Endothelial cell of hepatic sinusoid (primary cell): ENCODE measurements at regions not wholly inside any gene's neighbourhood (a gene's known extent, or its start where the extent isn't known, plus 50 kb on each side); places are given as distances from the start of the nearest gene placed in this dataset.
"Not testable (repeated sequence)": the region's sequence is repeated elsewhere in the genome, so short reads cannot be mapped to it uniquely, and the experiment has no call there.

Experiments used
- in situ Hi-C: cut with HindIII; loops from 2 replicates; pipeline ENCODE4 v1.10.0; 2017; ENCODE audit warnings: low sequenced_read_pairs

DNA sequence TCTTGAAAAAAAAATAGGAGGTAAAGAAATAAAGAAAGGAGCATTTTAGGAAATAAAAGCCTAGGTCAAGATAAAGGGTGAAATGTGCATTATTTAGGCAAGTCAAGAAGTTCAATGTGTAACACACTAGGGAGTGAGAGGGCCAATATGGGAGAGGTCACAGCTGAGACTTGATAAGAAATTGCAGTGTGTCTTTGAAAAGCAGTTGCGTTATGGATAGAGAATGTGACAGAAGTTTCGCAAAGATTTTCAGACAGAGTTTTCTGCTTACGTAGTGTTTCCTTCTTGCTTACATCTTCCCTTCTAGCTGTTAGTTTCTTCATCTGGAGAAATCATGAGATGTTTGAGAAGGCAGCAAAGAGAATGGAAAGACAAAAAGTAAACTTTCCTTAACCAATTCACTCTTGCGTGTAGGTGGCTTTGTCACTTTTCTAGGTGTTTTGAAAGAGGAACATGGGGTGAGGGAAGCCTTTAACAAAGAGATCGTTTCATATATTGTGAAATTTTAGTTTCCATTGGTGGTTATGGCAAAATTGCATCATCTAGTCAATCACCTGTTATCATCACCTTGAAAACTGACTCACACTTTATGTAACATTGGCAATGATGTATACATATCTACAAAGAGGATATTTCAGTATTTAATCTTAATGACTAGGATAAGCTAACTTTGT, 975.5 kb downstream of the OLFM4 start:
- in situ Hi-C loops: no loop called here

GRCh38 chr13:54016542-54016941, 987.9 kb downstream of the OLFM4 start:
- in situ Hi-C loops: no loop called here

DNA sequence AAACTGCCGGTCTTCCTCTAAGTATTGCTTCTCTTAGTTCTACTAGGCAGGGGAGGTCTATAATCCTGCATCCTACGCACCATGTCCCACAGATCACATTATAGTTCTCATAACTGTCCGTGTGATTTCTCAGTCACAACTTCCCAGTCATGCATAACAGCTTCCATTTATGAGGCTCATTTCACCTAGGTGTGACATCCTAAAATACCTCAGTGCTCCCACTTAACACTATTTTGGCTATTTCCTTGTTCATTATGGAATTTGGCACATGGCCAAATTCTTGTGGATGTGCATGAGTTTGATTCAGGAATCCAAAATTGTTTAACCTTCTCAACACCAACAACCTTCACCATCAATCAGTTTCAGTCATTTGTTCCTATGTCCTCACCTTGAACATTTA, 989.9 kb downstream of the OLFM4 start:
- in situ Hi-C loops: no loop called here

DNA sequence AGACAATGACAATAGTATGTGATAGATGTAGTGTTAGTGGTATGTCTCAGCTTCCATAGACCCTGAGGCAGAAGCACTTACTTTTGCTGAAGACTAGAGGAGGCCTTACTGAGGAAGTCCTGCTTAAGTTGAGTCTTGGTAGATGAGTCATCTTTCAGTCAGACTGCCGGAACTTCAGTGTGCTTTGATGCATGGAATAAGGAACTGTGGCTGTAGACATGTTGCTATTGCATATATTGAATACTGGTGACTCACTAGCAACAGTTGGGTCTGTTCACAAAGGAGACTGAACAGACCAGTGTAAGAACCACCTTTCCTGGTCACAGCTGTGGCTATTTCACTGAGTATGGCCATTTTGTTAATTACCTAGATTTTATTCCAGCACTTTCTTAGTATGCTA, 1000.6 kb downstream of the OLFM4 start:
- in situ Hi-C loops: no loop called here

GRCh38 chr13:54029720-54030119, 1001.1 kb downstream of the OLFM4 start:
- in situ Hi-C loops: no loop called here

GRCh38 chr13:54033323-54033861, 1004.8 kb downstream of the OLFM4 start:
- in situ Hi-C loops: no loop called here

DNA sequence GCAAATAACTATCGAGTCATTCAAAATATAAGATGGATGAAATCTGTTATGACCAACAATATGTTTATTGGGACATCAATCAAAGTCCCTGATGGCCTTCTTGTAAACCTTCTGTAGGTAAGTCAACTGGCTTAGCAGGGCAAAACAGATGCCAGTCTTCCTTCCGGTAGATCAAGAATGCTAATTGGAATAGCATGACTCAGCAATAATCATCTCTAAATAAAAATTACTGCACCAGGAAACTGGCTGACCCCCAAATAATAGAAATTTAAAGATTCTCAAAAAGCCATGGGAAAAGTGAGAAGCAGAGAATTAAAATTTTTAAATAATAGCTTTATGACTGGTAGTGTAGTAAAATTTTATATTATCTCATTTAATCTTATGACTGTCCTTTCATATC, 1005.4 kb downstream of the OLFM4 start:
- in situ Hi-C loops: no loop called here

DNA sequence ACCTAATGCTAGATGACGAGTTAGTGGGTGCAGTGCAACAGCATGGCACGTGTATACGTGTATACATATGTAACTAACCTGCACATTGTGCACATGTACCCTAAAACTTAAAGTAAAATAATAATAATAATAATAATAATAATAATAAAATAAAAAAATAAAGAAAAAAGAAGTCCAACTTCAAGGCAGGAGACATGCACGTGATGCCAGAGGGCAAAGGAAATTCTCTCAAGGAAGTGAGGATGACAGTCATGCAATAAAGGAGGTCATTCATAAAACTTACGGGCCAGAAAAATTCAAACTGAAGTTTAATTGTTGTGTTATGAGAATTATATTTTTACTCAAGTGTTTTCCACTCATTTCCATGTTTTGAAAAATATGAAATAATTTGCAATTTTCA, 1028.8 kb downstream of the OLFM4 start:
- in situ Hi-C loops: not testable (repeated sequence)

GRCh38 chr13:54069958-54070357, 1041.3 kb downstream of the OLFM4 start:
- in situ Hi-C loops: not testable (repeated sequence)

GRCh38 chr13:54077569-54077968, 1049.0 kb downstream of the OLFM4 start:
- in situ Hi-C loops: no loop called here

DNA sequence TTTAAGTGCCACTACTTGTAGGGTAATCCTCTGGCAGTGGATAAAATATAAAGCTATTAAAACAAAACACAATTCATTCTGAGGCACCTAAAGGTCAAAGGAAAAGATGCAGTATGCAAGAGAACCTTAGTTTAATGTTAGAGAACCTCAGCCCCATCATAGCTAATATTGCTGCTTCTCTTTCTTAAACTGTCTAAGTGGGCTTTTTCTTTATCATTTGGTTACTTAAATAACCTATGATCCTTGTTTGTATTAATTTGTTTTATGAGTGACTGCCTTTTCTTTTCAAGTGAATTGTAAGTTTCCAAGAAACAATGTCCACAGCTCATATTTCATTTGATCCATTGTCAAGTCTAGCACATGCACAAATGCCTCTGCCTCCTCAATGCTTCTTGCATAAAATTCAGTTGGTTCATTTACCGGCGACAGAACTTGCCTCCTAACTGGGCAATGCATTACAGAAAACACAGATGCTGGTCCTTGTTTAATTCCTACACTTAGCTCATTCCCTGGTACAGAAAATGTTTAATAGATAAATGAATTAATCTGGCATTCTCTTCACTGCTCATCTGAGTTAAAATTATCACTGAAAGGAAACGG, 1049.8 kb downstream of the OLFM4 start:
- in situ Hi-C loops: no loop called here

GRCh38 chr13:54082309-54082708, 1053.7 kb downstream of the OLFM4 start:
- in situ Hi-C loops: not testable (repeated sequence)

DNA sequence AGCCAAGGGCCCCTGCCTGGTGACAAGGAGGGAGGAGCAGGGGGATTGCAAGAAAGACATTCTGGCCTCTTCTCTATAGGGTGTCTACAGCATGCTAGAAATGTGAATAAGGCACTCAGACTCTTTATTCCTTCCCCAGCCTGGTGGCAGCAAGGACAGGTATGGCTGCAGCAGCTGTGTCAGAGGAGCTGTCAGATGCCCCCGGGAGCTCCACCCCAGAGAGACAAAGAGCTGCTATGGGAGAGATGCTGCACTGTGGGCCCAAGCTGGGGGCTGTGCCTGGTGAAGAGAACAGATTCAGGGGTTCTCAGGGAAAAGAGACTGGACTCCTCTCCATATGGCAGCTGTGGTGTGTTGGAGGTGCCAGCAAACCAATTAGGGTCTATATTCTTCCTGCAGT, 1063.3 kb downstream of the OLFM4 start:
- in situ Hi-C loops: no loop called here

- in situ Hi-C loops: no loop called here
These were observed 1064.1 kb downstream of the OLFM4 start for GRCh38 chr13:54092686-54093085.

- in situ Hi-C loops: no loop called here
These were observed 1082.0 kb downstream of the OLFM4 start for GRCh38 chr13:54110597-54110996.

DNA sequence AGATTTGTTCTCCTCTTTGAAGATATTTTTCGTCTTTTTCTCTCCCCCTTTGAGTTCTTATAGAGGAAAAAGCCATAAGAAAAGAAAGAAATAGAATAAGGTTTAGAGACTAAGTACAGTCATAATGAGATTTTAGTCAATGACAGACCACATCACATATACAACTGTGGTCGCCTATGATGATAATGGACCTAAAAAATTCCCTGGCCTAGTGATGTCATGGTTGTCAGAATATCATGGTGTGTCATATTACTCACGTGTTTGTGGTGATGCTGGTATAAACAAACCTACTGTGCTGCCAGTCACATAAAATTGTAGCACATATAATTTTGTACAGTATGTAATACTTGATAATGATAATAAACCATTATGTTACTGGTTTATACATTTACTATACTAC, 1096.1 kb downstream of the OLFM4 start:
- in situ Hi-C loops: no loop called here

- in situ Hi-C loops: not testable (repeated sequence)
These were observed 1102.3 kb downstream of the OLFM4 start for GRCh38 chr13:54130931-54131330.

GRCh38 chr13:54131433-54131832, 1102.8 kb downstream of the OLFM4 start:
- in situ Hi-C loops: not testable (repeated sequence)

- in situ Hi-C loops: not testable (repeated sequence)
These were observed 1103.5 kb downstream of the OLFM4 start for GRCh38 chr13:54132127-54132526.

DNA sequence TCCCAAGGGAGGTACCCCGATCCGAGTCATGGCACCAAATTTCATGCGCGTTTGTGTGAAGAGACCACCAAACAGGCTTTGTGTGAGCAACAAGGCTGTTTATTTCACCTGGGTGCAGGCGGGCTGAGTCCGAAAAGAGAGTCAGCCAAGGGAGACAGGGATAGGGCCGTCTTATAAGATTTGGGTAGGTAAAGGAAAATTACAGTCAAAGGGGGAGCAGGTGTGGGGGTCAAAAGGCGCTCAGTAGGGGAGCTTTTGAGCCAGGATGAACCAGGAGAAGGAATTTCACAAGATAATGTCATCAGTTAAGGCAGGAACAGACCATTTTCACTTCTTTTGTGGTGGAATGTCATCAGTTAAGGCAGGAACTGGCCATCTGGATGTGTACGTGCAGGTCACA, 1104.1 kb downstream of the OLFM4 start:
- in situ Hi-C loops: not testable (repeated sequence)

GRCh38 chr13:54133746-54134145, 1105.1 kb downstream of the OLFM4 start:
- in situ Hi-C loops: no loop called here

GRCh38 chr13:54144828-54145227, 1116.2 kb downstream of the OLFM4 start:
- in situ Hi-C loops: no loop called here

DNA sequence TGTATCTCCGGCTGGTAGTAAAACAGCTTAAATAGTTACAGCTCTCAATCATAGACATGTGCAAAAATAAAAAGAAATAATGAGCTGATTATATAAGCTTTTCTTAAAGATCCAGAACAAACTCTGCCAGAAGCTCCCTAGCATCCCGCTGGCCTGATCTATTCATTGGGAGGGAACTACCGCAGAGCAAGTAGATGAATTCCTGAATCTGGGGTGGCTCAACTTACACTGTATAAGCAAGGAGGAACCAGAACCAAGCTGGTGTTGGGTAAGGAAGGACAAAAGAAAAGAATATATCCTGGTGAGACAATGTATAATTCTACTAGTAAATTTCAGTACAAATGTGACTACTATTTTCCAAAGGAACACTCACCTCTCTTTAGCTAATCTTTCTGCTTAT, 1122.2 kb downstream of the OLFM4 start:
- in situ Hi-C loops: no loop called here
